ENCODE measurements at regions not wholly inside any gene's neighbourhood (a gene's known extent, or its start where the extent isn't known, plus 50 kb on each side); places are given as distances from the start of the nearest gene placed in this dataset.

DNA sequence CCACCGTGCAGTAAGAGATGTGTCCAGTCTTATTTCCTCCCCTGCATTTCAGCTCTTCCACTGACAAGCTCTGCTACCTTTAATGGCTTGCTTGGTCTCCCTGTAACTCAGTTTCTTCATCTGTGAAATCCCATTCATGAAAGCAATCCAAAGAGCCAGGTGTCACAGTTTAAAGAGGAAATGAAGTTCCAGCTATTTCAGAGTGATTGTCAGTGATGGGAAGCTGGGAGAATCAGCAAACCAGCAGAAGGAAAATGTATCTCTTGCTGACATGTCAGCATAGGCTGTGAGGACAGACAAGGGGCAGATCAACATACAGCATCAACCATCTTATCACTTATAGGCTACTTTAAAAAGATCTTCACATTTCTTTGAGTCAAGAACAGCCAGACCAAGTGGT, 445.3 kb downstream of the ADRA2A start:
- Histone ChIP-seq H3K4me3 (ENCODE audit: low read depth, low read length) (no peak overlapping the region), H3K36me3 (ENCODE audit: control insufficient read depth, insufficient read depth, low read length) (no peaks in the 10 kb centered on the region), H3K27me3 (ENCODE audit: control insufficient read depth, insufficient read depth, low read length) (no peaks in the 10 kb centered on the region)
- no peak for DNase-seq (ENCODE audit: low read depth)
- TF ChIP-seq, protein P1, sequence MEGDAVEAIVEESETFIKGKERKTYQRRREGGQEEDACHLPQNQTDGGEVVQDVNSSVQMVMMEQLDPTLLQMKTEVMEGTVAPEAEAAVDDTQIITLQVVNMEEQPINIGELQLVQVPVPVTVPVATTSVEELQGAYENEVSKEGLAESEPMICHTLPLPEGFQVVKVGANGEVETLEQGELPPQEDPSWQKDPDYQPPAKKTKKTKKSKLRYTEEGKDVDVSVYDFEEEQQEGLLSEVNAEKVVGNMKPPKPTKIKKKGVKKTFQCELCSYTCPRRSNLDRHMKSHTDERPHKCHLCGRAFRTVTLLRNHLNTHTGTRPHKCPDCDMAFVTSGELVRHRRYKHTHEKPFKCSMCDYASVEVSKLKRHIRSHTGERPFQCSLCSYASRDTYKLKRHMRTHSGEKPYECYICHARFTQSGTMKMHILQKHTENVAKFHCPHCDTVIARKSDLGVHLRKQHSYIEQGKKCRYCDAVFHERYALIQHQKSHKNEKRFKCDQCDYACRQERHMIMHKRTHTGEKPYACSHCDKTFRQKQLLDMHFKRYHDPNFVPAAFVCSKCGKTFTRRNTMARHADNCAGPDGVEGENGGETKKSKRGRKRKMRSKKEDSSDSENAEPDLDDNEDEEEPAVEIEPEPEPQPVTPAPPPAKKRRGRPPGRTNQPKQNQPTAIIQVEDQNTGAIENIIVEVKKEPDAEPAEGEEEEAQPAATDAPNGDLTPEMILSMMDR (IDR thresholded peaks at IDR 0.05; ENCODE audit: insufficient read depth, low read depth, low read length) = no peak
- CTCF ChIA-PET = no interaction called here
- POLR2A ChIA-PET = no interaction called here

DNA sequence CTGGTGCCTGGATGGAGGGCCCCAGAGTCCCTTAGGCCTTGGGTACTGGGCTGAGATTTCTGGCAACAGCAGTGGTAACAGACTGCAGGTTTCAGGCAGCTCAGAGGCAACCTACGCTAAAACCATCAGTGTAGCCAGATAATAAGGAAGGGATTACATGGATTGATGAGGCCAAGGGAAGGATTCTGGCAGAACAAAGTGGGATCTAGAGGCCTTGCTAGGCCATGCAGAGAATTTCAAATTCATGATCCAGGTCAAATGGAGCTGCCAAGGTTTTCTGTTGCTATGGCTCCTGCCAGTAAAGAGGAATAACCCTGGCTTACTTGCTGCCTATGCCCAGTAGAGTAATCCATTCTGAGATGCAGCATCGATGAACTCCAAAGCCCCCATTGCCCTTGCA, 445.7 kb downstream of the ADRA2A start:
- H3K36me3 ChIP-seq (ENCODE audit: control insufficient read depth, insufficient read depth, low read length) = no peaks in the 10 kb centered on the region
- no peak overlapping the region for H3K4me3 ChIP-seq (ENCODE audit: low read depth, low read length)
- TF ChIP-seq, protein P1 (IDR thresholded peaks at IDR 0.05; ENCODE audit: insufficient read depth, low read depth, low read length) = no peak
- CTCF ChIA-PET = no interaction called here
- DNase-seq (ENCODE audit: low read depth) = no peak
- no peaks in the 10 kb centered on the region for H3K27me3 ChIP-seq (ENCODE audit: control insufficient read depth, insufficient read depth, low read length)
- POLR2A ChIA-PET = no interaction called here

DNA sequence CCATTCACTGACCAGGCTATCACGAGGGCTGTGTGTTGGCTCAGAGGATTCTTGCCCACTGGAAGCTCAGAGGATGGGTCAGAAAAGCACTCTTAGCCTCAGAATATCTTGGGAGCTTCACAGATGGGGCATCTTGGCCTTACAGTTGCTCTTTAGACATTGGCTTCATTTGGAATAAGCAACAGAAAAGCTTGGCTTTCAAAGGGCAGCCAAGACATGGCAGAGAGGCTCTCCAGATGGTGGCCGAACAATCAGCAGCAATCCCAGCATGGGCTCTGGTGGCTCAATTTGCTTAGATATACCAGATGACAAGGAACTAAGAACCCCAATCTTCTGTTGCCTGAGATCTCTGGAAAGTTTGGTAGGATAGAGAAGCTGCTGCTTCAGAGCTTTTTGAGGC, 446.2 kb downstream of the ADRA2A start:
- H3K4me3 ChIP-seq (ENCODE audit: low read depth, low read length) = no peak overlapping the region
- TF ChIP-seq, protein P1 (IDR thresholded peaks at IDR 0.05; ENCODE audit: insufficient read depth, low read depth, low read length) = no peak
- DNase-seq (ENCODE audit: low read depth) = no peak
- ChIA-PET CTCF (no interaction called here), POLR2A (no interaction called here)
- H3K27me3 ChIP-seq (ENCODE audit: control insufficient read depth, insufficient read depth, low read length) = no peaks in the 10 kb centered on the region
- H3K36me3 ChIP-seq (ENCODE audit: control insufficient read depth, insufficient read depth, low read length) = no peaks in the 10 kb centered on the region

DNA sequence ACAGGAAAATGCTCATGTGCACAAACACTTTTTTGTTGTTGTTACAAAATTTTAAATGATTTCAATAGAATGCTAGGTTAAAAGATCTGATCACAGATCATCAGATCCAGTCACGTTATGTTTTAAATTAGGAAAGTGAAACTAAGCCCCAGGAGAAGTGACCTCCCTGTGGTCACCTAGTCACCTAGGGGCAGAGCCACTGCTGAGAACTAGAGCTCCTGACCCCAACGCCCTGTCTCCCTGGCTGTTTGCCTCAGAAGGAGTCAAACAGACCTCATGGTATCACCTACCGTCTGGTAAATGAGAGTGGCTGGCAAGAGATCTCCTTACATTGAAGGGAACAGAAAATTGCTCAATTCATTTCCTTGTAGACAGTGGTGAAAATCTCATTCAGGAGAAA, 447.3 kb downstream of the ADRA2A start:
- CTCF ChIA-PET = no interaction called here
- no peak for DNase-seq (ENCODE audit: low read depth)
- Histone ChIP-seq H3K36me3 (ENCODE audit: control insufficient read depth, insufficient read depth, low read length) (no peaks in the 10 kb centered on the region), H3K4me3 (ENCODE audit: low read depth, low read length) (no peak overlapping the region), H3K27me3 (ENCODE audit: control insufficient read depth, insufficient read depth, low read length) (no peaks in the 10 kb centered on the region)
- TF ChIP-seq, protein P1 (IDR thresholded peaks at IDR 0.05; ENCODE audit: insufficient read depth, low read depth, low read length) = no peak
- POLR2A ChIA-PET = no interaction called here

DNA sequence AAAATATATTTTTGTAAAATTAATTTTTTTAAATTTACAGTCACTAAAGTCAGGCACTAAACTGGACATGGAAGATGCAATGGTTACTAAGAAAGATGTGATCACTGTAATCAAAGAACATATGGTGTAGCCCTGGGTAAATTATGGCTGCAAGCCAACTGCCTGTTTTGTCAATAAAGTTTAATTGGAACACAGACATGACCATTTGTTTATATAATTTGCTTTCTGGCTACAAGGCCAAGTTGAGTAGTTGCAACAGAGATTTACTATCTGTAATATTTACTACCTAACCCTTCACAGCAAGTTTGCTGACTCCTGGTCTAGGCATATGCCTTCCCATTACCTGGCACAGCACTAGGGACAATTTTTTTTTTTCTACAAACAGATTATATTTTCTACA, 448.9 kb downstream of the ADRA2A start:
- ChIA-PET CTCF (no interaction called here), POLR2A (no interaction called here)
- no peak for DNase-seq (ENCODE audit: low read depth)
- TF ChIP-seq, protein P1 (IDR thresholded peaks at IDR 0.05; ENCODE audit: insufficient read depth, low read depth, low read length) = no peak
- Histone ChIP-seq H3K4me3 (ENCODE audit: low read depth, low read length) (no peak overlapping the region), H3K36me3 (ENCODE audit: control insufficient read depth, insufficient read depth, low read length) (no peaks in the 10 kb centered on the region), H3K27me3 (ENCODE audit: control insufficient read depth, insufficient read depth, low read length) (no peaks in the 10 kb centered on the region)

Data from BJ (cell line).